Omental fat pad (tissue), 3 donors: ENCODE measurements at regions not wholly inside any gene's neighbourhood (a gene's known extent, or its start where the extent isn't known, plus 50 kb on each side); places are given as distances from the start of the nearest gene placed in this dataset.

Source experiments
- ATAC-seq: fragments of 150-250 bp; one replicate; pipeline ENCODE4 v1.9.1; 2016; ENCODE audit warnings: mild to moderate bottlenecking, moderate library complexity; ENCODE audit not compliant: low FRiP score
- DNase-seq: peaks from one replicate; pipeline ENCODE4 v3.0.0-alpha.2; 2019; ENCODE audit warnings: low spot score
- CTCF ChIP-seq, 3 donors: fragments of 450-650 bp; IDR thresholded peaks; one replicate each; pipeline ENCODE4 v1.5.1; 2016 to 2017; ENCODE audit warnings: antibody characterized with exemption in 3 of 3, mild to moderate bottlenecking in 3 of 3, moderate library complexity in 2 of 3

- ATAC-seq = no peak
- TF ChIP-seq CTCF (IDR thresholded peaks at IDR 0.05) = no peak
- DNase-seq = no peak
These were observed 650.6 kb downstream of the SATB2 start for GRCh38 chr2:198807131-198807530.

GRCh38 chr2:198795419-198795818 lies 662.3 kb downstream of the SATB2 start:
- no peak for ATAC-seq
- DNase-seq = no peak
- TF ChIP-seq CTCF (IDR thresholded peaks at IDR 0.05) = no peak

GRCh38 chr2:198791623-198792022 lies 666.1 kb downstream of the SATB2 start:
- TF ChIP-seq CTCF (IDR thresholded peaks at IDR 0.05) = no peak
- no peak for DNase-seq
- no peak for ATAC-seq

GRCh38 chr2:198788676-198789075 lies 669.1 kb downstream of the SATB2 start:
- no peak for DNase-seq
- no peak for ATAC-seq
- no peak for TF ChIP-seq CTCF (IDR thresholded peaks at IDR 0.05)

GRCh38 chr2:198782734-198783133 lies 675.0 kb downstream of the SATB2 start:
- ATAC-seq = no peak
- no peak for TF ChIP-seq CTCF (IDR thresholded peaks at IDR 0.05)
- no peak for DNase-seq

GRCh38 chr2:198776616-198777406 lies 680.9 kb downstream of the SATB2 start:
- DNase-seq (no peak), ATAC-seq (no peak)
- TF ChIP-seq CTCF (IDR thresholded peaks at IDR 0.05) = no peak

- ATAC-seq (no peak), DNase-seq (no peak)
- TF ChIP-seq CTCF (IDR thresholded peaks at IDR 0.05) = no peak
These were observed 682.0 kb downstream of the SATB2 start for GRCh38 chr2:198775737-198776136.
